OCI-LY7 (cell line): ENCODE measurements at regions not wholly inside any gene's neighbourhood (a gene's known extent, or its start where the extent isn't known, plus 50 kb on each side); places are given as distances from the start of the nearest gene placed in this dataset.

Source experiments
- BruUV-seq: library from RNA; stranded (reverse); fragments of 400-500 nt; replicated peaks from 2 replicates; lab custom pipeline; 2021; lab: Mats Ljungman, UMichigan
- CTCF ChIA-PET: fragments of 300-600 bp; sonication (Branson Sonifier 250); formaldehyde crosslinking; loops from one replicate; lab custom pipeline; 2022; ENCODE audit warnings: antibody characterized with exemption; ENCODE audit not compliant: unreplicated experiment; lab: Charles Lee
- POLR2A ChIA-PET: fragments of 300-600 bp; sonication (Branson Sonifier 250); formaldehyde crosslinking; loops from one replicate; lab custom pipeline; 2022; ENCODE audit warnings: antibody characterized with exemption; lab: Charles Lee
- DNase-seq: peaks from one replicate; pipeline ENCODE4 v3.0.0-alpha.2; 2015; ENCODE audit warnings: low spot score
- H2AFZ ChIP-seq: fragments of 200-600 bp; sonication (generic), shearing (Covaris generic); 2 replicates; pipeline ENCODE4 v1.6.1; 2014; ENCODE audit warnings: mild to moderate bottlenecking, antibody characterized with exemption, low read length, moderate library complexity
- H3K27ac ChIP-seq: fragments of 200-600 bp; sonication (generic); 2 replicates; pipeline ENCODE4 v1.5.1; 2014; ENCODE audit warnings: mixed run types, low read depth, mild to moderate bottlenecking, moderate library complexity, low read length, inconsistent platforms; ENCODE audit not compliant: poor library complexity, severe bottlenecking
- H3K36me3 ChIP-seq: fragments of 200-600 bp; sonication (generic); 2 replicates; pipeline ENCODE4 v1.6.1; 2014; ENCODE audit warnings: mild to moderate bottlenecking, antibody characterized with exemption, low read length, moderate library complexity, mixed read lengths; ENCODE audit not compliant: insufficient read depth
- H3K4me1 ChIP-seq: fragments of 200-600 bp; sonication (generic); 2 replicates; pipeline ENCODE4 v1.5.1; 2014; ENCODE audit warnings: mild to moderate bottlenecking, low read length; ENCODE audit not compliant: insufficient read depth, poor library complexity, severe bottlenecking
- H3K4me2 ChIP-seq: fragments of 200-600 bp; sonication (generic); 2 replicates; pipeline ENCODE4 v1.6.1; 2014; ENCODE audit warnings: mild to moderate bottlenecking, low read length
- H3K4me3 ChIP-seq: fragments of 200-600 bp; sonication (generic); 2 replicates; pipeline ENCODE4 v1.5.1; 2014; ENCODE audit warnings: mild to moderate bottlenecking, low read depth, low read length; ENCODE audit not compliant: poor library complexity, severe bottlenecking
- H3K79me2 ChIP-seq: fragments of 200-600 bp; sonication (generic); 2 replicates; pipeline ENCODE4 v1.6.1; 2016; ENCODE audit warnings: low read depth, mild to moderate bottlenecking, low read length, moderate library complexity, mixed read lengths; ENCODE audit not compliant: insufficient read depth
- H3K9me2 ChIP-seq: fragments of 200-600 bp; sonication (generic); 2 replicates; pipeline ENCODE4 v1.6.1; 2016; ENCODE audit warnings: mild to moderate bottlenecking, low read length, mixed read lengths; ENCODE audit not compliant: insufficient read depth
- H3K9me3 ChIP-seq: fragments of 200-600 bp; sonication (generic); 2 replicates; pipeline ENCODE4 v1.6.1; 2014; ENCODE audit warnings: mild to moderate bottlenecking, mixed run types, low read length, mixed read lengths
- H4K20me1 ChIP-seq: fragments of 200-600 bp; sonication (generic); 2 replicates; pipeline ENCODE4 v1.6.1; 2014; ENCODE audit warnings: mild to moderate bottlenecking, antibody characterized with exemption, low read length, moderate library complexity, mixed read lengths; ENCODE audit not compliant: insufficient read depth
- CTCF ChIP-seq: fragments of 200-600 bp; sonication (generic); conservative IDR thresholded peaks from 2 replicates; pipeline ENCODE4 v1.5.1; 2014; ENCODE audit warnings: mild to moderate bottlenecking, antibody characterized with exemption, low read length, moderate library complexity, mixed read lengths
- EZH2phosphoT487 ChIP-seq: fragments of 200-600 bp; sonication (generic); IDR thresholded peaks from 2 replicates; pipeline ENCODE4 v1.6.1; 2018; ENCODE audit warnings: low read depth, borderline replicate concordance, mild to moderate bottlenecking, mixed run types, antibody characterized with exemption, low read length, moderate library complexity, mixed read lengths
- intact Hi-C: fragments of 100-400 bp; cut with micrococcal nuclease; formaldehyde crosslinking; loops from one replicate; pipeline ENCODE4 v1.10.0; 2022; ENCODE audit not compliant: unreplicated experiment

GRCh38 chr13:74361274-74361673 lies 227.1 kb upstream of the KLF12 start:
- Histone ChIP-seq H3K79me2 (no peaks in the 10 kb centered on the region), H3K27ac (no peak overlapping the region), H3K4me1 (no peaks in the 10 kb centered on the region), H3K4me2 (no peak overlapping the region), H3K36me3 (no peaks in the 10 kb centered on the region), H3K9me3 (no peaks in the 10 kb centered on the region), H2AFZ (no peak overlapping the region), H3K9me2 (no peaks in the 10 kb centered on the region), H4K20me1 (no peaks in the 10 kb centered on the region), H3K4me3 (no peak overlapping the region)
- DNase-seq, result no peak
- no TSS peak for BruUV-seq
- TF ChIP-seq EZH2phosphoT487 (no peak), CTCF (no peak)
- ChIA-PET POLR2A (interaction anchor here (0.6 kb wide), 1 partner anchor 1248 kb away, joined by 3 read pairs; no protein-coding TSS in a partner anchor), CTCF (no interaction called here)
- intact Hi-C loops, result no loop called here

GRCh38 chr13:74346960-74347359 lies 212.8 kb upstream of the KLF12 start:
- DNase-seq, result no peak
- H4K20me1 ChIP-seq, result no peaks in the 10 kb centered on the region
- H3K4me1 ChIP-seq, result no peaks in the 10 kb centered on the region
- H3K79me2 ChIP-seq, result no peaks in the 10 kb centered on the region
- no peak overlapping the region for H3K27ac ChIP-seq
- H2AFZ ChIP-seq, result no peak overlapping the region
- TF ChIP-seq CTCF, result no peak
- TF ChIP-seq EZH2phosphoT487, result no peak
- no peaks in the 10 kb centered on the region for H3K36me3 ChIP-seq
- intact Hi-C loops, result no loop called here
- no peaks in the 10 kb centered on the region for H3K9me3 ChIP-seq
- POLR2A ChIA-PET, result interaction anchor here (0.7 kb wide), 1 partner anchor 1179 kb away, joined by 4 read pairs; no protein-coding TSS in a partner anchor
- H3K9me2 ChIP-seq, result no peaks in the 10 kb centered on the region
- H3K4me3 ChIP-seq, result no peak overlapping the region
- BruUV-seq, result no TSS peak
- H3K4me2 ChIP-seq, result no peak overlapping the region
- CTCF ChIA-PET, result no interaction called here

GRCh38 chr13:74338341-74338740 lies 204.1 kb upstream of the KLF12 start:
- TF ChIP-seq EZH2phosphoT487 (no peak), CTCF (no peak)
- intact Hi-C loops, result no loop called here
- no TSS peak for BruUV-seq
- H3K9me2 ChIP-seq, result no peaks in the 10 kb centered on the region
- H4K20me1 ChIP-seq, result no peaks in the 10 kb centered on the region
- H3K4me1 ChIP-seq, result no peaks in the 10 kb centered on the region
- no peaks in the 10 kb centered on the region for H3K9me3 ChIP-seq
- no peaks in the 10 kb centered on the region for H3K36me3 ChIP-seq
- H2AFZ ChIP-seq, result no peak overlapping the region
- DNase-seq, result no peak
- CTCF ChIA-PET, result no interaction called here
- H3K27ac ChIP-seq, result no peak overlapping the region
- POLR2A ChIA-PET, result no interaction called here
- H3K4me3 ChIP-seq, result no peak overlapping the region
- no peak overlapping the region for H3K4me2 ChIP-seq
- H3K79me2 ChIP-seq, result no peaks in the 10 kb centered on the region
